ENCODE measurements at regions not wholly inside any gene's neighbourhood (a gene's known extent, or its start where the extent isn't known, plus 50 kb on each side); places are given as distances from the start of the nearest gene placed in this dataset.

GRCh38 chr7:7103343-7104313 is 78.7 kb upstream of the C1GALT1 start:
- Histone ChIP-seq H3K79me2 (no peaks in the 10 kb centered on the region), H3K27ac (no peak overlapping the region), H3K36me3 (replicated peaks; ENCODE audit: insufficient read depth, low read depth) (no peaks in the 10 kb centered on the region), H3K4me3 (no peak overlapping the region), H3K4me2 (no peak overlapping the region), H3K27me3 (no peaks in the 10 kb centered on the region), H4K20me1 (ENCODE audit: insufficient read depth, poor library complexity, severe bottlenecking) (no peaks in the 10 kb centered on the region), H3K9me2 (replicated peaks; ENCODE audit: insufficient read depth) (no peaks in the 10 kb centered on the region), H2AFZ (no peak overlapping the region), H3K9me3 (ENCODE audit: low read depth) (peaks cover 6% of the 10 kb centered on the region), H3K4me1 (ENCODE audit: insufficient read depth) (peaks cover 13% of the 10 kb centered on the region)
- peak; percentile 64 for DNase-seq (ENCODE audit: low spot score)
- TF ChIP-seq EZH2 (IDR thresholded peaks at IDR 0.05; ENCODE audit: borderline replicate concordance) (no peak), CTCF (IDR thresholded peaks at IDR 0.05; ENCODE audit: poor library complexity) (peak; percentile 74), EZH2phosphoT487 (IDR thresholded peaks at IDR 0.05; ENCODE audit: low read depth, severe bottlenecking, unreplicated experiment) (no peak)
- 83% methylated on average over 29 of the region's 29 CpGs for WGBS (ENCODE audit: low lambda C conversion rate, missing lambda C conversion rate)

- no peak for TF ChIP-seq EZH2 (IDR thresholded peaks at IDR 0.05; ENCODE audit: borderline replicate concordance)
- TF ChIP-seq EZH2phosphoT487 (IDR thresholded peaks at IDR 0.05; ENCODE audit: low read depth, severe bottlenecking, unreplicated experiment) = no peak
- TF ChIP-seq CTCF (IDR thresholded peaks at IDR 0.05; ENCODE audit: poor library complexity) = no peak
- no peaks in the 10 kb centered on the region for H3K27me3 ChIP-seq
- H4K20me1 ChIP-seq (ENCODE audit: insufficient read depth, poor library complexity, severe bottlenecking) = no peaks in the 10 kb centered on the region
- H3K27ac ChIP-seq = no peak overlapping the region
- H3K9me3 ChIP-seq (ENCODE audit: low read depth) = peaks cover 11% of the 10 kb centered on the region
- H3K9me2 ChIP-seq (replicated peaks; ENCODE audit: insufficient read depth) = no peaks in the 10 kb centered on the region
- no peak overlapping the region for H2AFZ ChIP-seq
- no peak overlapping the region for H3K4me3 ChIP-seq
- DNase-seq (ENCODE audit: low spot score) = no peak
- H3K4me2 ChIP-seq = no peak overlapping the region
- no peaks in the 10 kb centered on the region for H3K79me2 ChIP-seq
- no peaks in the 10 kb centered on the region for H3K36me3 ChIP-seq (replicated peaks; ENCODE audit: insufficient read depth, low read depth)
- 61% methylated on average over 7 of the region's 7 CpGs for WGBS (ENCODE audit: low lambda C conversion rate, missing lambda C conversion rate)
- peaks cover 9% of the 10 kb centered on the region for H3K4me1 ChIP-seq (ENCODE audit: insufficient read depth)
Observed at GRCh38 chr7:7104314-7104698, 78.0 kb upstream of the C1GALT1 start.

- DNase-seq (ENCODE audit: low spot score) = no peak
- H3K9me2 ChIP-seq (replicated peaks; ENCODE audit: insufficient read depth) = no peaks in the 10 kb centered on the region
- no peaks in the 10 kb centered on the region for H4K20me1 ChIP-seq (ENCODE audit: insufficient read depth, poor library complexity, severe bottlenecking)
- WGBS (ENCODE audit: low lambda C conversion rate, missing lambda C conversion rate) = 90% methylated on average over 5 of the region's 5 CpGs
- H3K79me2 ChIP-seq = no peaks in the 10 kb centered on the region
- H3K4me2 ChIP-seq = no peak overlapping the region
- H3K9me3 ChIP-seq (ENCODE audit: low read depth) = peaks cover 11% of the 10 kb centered on the region
- peaks cover 4% of the 10 kb centered on the region for H3K4me1 ChIP-seq (ENCODE audit: insufficient read depth)
- TF ChIP-seq CTCF (IDR thresholded peaks at IDR 0.05; ENCODE audit: poor library complexity) (no peak), EZH2phosphoT487 (IDR thresholded peaks at IDR 0.05; ENCODE audit: low read depth, severe bottlenecking, unreplicated experiment) (no peak)
- no peaks in the 10 kb centered on the region for H3K36me3 ChIP-seq (replicated peaks; ENCODE audit: insufficient read depth, low read depth)
- no peaks in the 10 kb centered on the region for H3K27me3 ChIP-seq
- no peak overlapping the region for H3K4me3 ChIP-seq
- no peak overlapping the region for H3K27ac ChIP-seq
- H2AFZ ChIP-seq = no peak overlapping the region
Observed at GRCh38 chr7:7104971-7105370, 77.4 kb upstream of the C1GALT1 start.
